GM12875 (cell line): ENCODE measurements at regions not wholly inside any gene's neighbourhood (a gene's known extent, or its start where the extent isn't known, plus 50 kb on each side); places are given as distances from the start of the nearest gene placed in this dataset.

Experiments
- H3K4me3 ChIP-seq: one replicate; pipeline ENCODE4 v1.5.1; 2011; ENCODE audit warnings: low read depth, low read length, control low read depth
- TF ChIP-seq, protein P1 (sequence below): IDR thresholded peaks from 2 replicates; pipeline ENCODE4 v1.5.1; 2011; ENCODE audit warnings: low read depth, mild to moderate bottlenecking, control low read depth, inconsistent platforms, low read length, moderate library complexity, borderline replicate concordance; ENCODE audit not compliant: insufficient read depth

DNA sequence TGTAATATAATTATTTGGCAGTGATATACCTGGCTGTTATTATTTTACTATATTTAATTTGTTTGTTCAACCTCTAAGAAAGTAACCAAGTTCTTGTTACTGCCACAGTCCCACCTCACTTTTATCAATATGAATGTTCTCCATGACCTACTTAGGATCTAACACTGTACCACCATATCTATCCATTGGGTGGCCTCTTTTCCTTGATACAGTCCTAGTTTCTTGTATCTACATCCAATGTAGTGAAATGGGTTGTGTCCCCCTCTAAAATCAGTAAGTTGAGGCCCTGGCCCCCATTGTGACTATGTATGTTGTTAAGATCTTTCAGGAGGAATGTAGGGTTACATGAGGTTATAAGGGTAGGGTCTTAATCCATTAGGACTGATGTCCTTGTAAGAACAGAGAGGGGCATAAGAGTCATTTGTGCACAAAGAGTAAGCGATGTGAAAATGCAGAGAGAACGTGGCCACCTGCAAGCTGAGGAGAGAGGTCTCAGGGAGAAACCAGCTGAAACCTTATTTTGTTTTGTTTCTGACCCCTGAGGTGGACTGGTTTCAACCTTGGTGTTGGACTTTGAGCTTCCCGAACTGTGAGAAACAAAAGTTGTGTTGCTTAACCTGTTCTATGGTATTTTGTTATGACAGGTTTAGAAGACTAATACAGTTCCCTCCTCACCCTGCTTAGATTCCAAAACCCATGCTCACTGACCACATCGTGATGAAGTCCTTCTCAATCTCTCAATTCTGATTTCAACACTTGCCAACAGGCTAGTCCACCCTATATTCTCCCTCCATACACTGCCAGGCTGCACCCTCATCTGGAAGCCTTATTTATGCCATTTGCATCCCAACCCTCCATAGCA, 387.3 kb upstream of the EPHA7 start:
- TF ChIP-seq, protein P1, sequence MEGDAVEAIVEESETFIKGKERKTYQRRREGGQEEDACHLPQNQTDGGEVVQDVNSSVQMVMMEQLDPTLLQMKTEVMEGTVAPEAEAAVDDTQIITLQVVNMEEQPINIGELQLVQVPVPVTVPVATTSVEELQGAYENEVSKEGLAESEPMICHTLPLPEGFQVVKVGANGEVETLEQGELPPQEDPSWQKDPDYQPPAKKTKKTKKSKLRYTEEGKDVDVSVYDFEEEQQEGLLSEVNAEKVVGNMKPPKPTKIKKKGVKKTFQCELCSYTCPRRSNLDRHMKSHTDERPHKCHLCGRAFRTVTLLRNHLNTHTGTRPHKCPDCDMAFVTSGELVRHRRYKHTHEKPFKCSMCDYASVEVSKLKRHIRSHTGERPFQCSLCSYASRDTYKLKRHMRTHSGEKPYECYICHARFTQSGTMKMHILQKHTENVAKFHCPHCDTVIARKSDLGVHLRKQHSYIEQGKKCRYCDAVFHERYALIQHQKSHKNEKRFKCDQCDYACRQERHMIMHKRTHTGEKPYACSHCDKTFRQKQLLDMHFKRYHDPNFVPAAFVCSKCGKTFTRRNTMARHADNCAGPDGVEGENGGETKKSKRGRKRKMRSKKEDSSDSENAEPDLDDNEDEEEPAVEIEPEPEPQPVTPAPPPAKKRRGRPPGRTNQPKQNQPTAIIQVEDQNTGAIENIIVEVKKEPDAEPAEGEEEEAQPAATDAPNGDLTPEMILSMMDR: no peak
- no peak overlapping the region for H3K4me3 ChIP-seq

DNA sequence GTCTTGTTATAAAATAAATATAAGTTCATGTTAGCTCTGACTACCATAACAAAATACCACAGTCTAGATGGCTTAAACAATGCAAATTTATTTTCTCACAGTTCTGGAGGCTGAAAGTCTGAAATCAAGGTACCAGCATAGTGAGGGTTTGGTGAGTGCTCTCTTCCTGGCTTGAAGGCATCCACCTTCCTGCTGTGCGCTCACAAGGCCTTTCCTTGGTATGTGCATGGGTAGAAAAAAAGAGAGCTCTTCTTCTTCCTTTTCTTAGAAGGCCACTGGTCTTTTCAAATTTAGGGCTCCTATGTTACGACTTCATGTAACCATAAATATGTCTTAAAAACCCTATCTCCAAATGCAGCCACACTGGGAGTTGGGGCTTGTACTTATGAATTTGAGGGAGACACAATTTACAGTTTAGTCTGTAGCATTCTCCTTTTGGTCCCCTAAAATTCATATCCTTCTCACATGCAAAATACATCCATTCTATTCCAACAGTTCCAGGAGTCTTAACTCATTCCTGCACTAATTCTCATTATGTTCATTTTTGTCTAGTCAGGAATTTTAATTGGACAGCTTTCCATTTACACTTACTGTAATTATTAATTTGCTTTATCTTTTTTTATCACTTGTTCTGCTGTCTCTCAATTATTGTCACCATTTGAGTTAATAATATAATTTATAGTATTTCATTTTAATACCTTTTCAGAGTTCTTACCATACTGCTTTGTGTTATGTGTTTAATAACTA, 381.9 kb upstream of the EPHA7 start:
- TF ChIP-seq, protein P1: no peak
- H3K4me3 ChIP-seq: no peak overlapping the region

DNA sequence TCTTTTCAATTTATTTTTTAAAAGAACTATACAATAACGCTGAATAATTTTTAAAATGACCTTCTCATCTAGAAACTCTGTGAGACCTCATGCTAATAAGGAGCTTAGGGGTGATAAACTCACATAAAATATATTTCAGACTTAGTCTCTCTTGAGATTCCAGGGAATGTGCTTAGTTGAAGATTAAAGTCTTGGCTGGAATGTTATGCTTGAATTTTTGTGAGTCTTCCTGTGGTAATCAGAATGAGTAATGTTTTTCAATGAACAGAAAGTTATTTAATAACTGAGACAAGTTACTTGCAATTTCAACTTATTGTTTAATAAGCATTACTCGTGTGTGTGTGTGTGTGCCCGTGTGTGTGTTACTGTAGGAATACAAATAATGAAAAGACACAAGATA, 379.9 kb upstream of the EPHA7 start:
- TF ChIP-seq, protein P1: no peak
- no peak overlapping the region for H3K4me3 ChIP-seq

DNA sequence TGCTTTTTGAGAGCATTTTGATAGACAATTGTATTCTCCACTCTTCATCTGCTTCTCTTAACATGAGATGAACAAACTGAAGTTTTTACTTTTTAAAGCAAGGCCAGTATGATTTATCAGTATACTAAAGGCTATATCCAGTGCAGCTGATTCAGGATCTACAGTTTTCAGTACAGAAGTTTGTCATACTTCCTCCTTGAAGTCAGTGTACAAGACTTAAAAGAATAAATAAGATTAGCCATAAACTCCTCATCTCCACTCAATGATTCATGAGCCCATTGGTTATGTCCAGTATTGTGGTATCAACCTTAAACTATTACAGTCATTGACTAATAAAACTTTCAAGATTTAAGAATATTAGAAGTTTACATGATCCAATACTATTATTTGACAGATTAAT, 374.8 kb upstream of the EPHA7 start:
- TF ChIP-seq, protein P1: no peak
- no peak overlapping the region for H3K4me3 ChIP-seq

DNA sequence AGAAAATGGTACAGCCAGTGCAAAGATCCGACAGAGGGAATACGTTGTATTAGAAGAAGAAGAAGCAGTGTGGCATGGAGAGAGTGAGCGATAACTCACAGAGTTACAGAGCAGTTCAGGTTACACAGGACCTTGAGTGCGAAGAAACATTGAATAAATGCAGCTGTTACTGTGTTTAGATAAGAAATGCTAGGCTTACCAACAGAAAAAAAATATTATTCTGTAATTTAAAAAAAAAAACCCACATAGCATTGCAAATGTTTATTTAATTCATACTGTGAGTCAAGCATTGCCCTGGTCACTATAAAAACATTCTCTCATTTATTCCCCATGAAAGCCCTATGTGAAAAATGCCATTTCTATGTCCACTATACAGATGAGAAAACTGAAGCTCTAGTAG, 373.4 kb upstream of the EPHA7 start:
- no peak overlapping the region for H3K4me3 ChIP-seq
- TF ChIP-seq, protein P1: no peak

DNA sequence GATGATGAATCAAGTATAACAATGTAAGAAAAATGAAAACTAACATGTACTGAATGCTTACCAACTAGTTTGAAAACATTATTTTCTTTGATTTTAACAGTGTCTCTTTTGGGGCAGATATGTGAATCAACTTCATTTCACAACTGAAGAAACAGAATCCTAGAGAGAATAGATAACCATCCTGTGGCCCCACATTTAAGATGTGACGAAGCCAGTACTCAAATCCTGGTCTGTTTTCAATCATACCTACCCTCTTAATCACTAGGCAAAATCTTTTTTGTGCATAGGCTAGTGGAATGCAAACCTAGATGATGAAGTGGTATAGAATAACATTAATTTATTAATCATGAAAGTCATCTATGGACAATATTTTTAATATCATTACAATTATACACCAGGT, 371.6 kb upstream of the EPHA7 start:
- TF ChIP-seq, protein P1: no peak
- H3K4me3 ChIP-seq: no peak overlapping the region
